ENCODE measurements at regions not wholly inside any gene's neighbourhood (a gene's known extent, or its start where the extent isn't known, plus 50 kb on each side); places are given as distances from the start of the nearest gene placed in this dataset.
"Not testable (repeated sequence)": the region's sequence is repeated elsewhere in the genome, so short reads cannot be mapped to it uniquely, and the experiment has no call there.

DNA sequence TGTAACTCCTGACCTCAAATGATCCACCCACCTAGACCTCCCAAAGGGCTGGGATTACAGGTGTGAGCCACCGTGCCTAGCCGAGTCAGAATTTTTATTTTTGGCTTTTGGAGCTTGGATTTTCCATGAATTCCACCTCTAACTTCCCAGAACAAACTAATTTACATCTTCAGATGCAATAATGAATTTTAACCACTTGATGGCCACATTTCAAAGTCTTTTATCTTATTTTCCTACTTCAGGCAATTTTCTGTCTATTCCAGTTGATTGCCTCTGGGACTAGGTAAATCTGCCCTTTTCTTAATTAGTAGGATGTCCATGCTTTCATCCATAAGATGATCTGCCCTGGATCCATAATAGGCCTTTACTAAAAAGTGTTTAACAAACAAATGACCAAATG, 156.4 kb upstream of the ANKFN1 start (continued):
- TF ChIP-seq, protein P1, sequence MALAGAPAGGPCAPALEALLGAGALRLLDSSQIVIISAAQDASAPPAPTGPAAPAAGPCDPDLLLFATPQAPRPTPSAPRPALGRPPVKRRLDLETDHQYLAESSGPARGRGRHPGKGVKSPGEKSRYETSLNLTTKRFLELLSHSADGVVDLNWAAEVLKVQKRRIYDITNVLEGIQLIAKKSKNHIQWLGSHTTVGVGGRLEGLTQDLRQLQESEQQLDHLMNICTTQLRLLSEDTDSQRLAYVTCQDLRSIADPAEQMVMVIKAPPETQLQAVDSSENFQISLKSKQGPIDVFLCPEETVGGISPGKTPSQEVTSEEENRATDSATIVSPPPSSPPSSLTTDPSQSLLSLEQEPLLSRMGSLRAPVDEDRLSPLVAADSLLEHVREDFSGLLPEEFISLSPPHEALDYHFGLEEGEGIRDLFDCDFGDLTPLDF (CRISPR knock-in tag; IDR thresholded peaks at IDR 0.05), result no peak
- TF ChIP-seq, protein P2, sequence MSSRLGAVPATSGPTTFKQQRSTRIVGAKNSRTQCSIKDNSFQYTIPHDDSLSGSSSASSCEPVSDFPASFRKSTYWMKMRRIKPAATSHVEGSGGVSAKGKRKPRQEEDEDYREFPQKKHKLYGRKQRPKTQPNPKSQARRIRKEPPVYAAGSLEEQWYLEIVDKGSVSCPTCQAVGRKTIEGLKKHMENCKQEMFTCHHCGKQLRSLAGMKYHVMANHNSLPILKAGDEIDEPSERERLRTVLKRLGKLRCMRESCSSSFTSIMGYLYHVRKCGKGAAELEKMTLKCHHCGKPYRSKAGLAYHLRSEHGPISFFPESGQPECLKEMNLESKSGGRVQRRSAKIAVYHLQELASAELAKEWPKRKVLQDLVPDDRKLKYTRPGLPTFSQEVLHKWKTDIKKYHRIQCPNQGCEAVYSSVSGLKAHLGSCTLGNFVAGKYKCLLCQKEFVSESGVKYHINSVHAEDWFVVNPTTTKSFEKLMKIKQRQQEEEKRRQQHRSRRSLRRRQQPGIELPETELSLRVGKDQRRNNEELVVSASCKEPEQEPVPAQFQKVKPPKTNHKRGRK (CRISPR knock-in tag; IDR thresholded peaks at IDR 0.05; ENCODE audit: borderline replicate concordance), result no peak
- TF ChIP-seq, protein P3, sequence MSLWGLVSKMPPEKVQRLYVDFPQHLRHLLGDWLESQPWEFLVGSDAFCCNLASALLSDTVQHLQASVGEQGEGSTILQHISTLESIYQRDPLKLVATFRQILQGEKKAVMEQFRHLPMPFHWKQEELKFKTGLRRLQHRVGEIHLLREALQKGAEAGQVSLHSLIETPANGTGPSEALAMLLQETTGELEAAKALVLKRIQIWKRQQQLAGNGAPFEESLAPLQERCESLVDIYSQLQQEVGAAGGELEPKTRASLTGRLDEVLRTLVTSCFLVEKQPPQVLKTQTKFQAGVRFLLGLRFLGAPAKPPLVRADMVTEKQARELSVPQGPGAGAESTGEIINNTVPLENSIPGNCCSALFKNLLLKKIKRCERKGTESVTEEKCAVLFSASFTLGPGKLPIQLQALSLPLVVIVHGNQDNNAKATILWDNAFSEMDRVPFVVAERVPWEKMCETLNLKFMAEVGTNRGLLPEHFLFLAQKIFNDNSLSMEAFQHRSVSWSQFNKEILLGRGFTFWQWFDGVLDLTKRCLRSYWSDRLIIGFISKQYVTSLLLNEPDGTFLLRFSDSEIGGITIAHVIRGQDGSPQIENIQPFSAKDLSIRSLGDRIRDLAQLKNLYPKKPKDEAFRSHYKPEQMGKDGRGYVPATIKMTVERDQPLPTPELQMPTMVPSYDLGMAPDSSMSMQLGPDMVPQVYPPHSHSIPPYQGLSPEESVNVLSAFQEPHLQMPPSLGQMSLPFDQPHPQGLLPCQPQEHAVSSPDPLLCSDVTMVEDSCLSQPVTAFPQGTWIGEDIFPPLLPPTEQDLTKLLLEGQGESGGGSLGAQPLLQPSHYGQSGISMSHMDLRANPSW (CRISPR knock-in tag; conservative IDR thresholded peaks at IDR 0.05; ENCODE audit: low read depth), result no peak
- no peak for TF ChIP-seq NR1H2 (CRISPR knock-in tag; IDR thresholded peaks at IDR 0.05)
- TF ChIP-seq ZBTB43 (CRISPR knock-in tag; IDR thresholded peaks at IDR 0.05), result no peak

DNA sequence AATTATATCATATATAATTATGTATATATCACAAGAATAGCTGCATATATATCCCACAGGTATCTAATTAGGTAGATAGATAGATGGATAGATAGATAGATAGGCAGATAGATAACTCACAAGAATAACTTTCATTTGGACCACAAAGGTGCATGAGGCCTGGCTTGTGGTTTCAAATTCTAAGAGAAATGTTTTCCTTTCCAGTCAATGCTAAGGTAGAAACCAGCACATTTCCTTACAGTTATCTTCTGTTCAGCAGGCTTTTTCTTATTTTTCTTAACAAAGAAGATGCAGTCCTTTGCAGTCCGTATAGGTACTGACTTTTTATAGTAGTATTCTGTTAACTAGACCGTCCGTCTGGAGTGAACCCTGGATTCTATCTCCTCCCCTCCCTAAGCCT, 152.9 kb upstream of the ANKFN1 start:
- no peak for TF ChIP-seq RORB (CRISPR knock-in tag; IDR thresholded peaks at IDR 0.05)
- TF ChIP-seq ZNF121 (CRISPR knock-in tag; IDR thresholded peaks at IDR 0.05), result no peak
- TF ChIP-seq ZNF219 (CRISPR knock-in tag; IDR thresholded peaks at IDR 0.05; ENCODE audit: borderline replicate concordance), result no peak
- TF ChIP-seq FOXP1 (CRISPR knock-in tag; IDR thresholded peaks at IDR 0.05; ENCODE audit: borderline replicate concordance), result no peak
- TF ChIP-seq CBFB (CRISPR knock-in tag; IDR thresholded peaks at IDR 0.05; ENCODE audit: low read depth), result no peak
- Mint-ChIP-seq H3K4me3 (no peak overlapping the region), H3K4me1 (no peaks in the 10 kb centered on the region), H3K27ac (no peak overlapping the region), H3K9me3 (peaks cover 41% of the 10 kb centered on the region), H3K27me3 (ENCODE audit: low read depth) (no peaks in the 10 kb centered on the region; the same call in 1 of the 2 replicates), H3K36me3 (peaks cover 22% of the 10 kb centered on the region)
- DNase-seq (ENCODE audit: low spot score) (no peak), ATAC-seq (no peak)
- ChIA-PET POLR2A (no interaction called here), CTCF (no interaction called here)

DNA sequence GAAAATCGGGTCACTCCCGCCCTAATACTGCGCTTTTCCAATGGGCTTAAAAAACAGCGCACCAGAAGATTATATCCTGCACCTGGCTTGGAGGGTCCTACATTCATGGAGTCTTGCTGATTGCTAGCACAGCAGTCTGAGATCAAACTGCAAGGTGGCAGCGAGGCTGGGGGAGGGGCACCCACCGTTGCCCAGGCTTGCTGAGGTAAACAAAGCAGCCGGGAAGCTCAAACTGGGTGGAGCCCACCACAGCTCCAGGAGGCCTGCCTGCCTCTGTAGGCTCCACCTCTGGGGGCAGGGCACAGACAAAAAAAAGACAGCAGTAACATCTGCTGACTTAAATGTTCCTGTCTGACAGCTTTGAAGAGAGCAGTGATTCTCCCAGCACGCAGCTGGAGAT, 150.6 kb upstream of the ANKFN1 start:
- peaks cover 39% of the 10 kb centered on the region for H3K9me3 Mint-ChIP-seq
- CTCF ChIA-PET; H3K27ac Mint-ChIP-seq; H3K27me3 Mint-ChIP-seq (ENCODE audit: low read depth); POLR2A ChIA-PET; H3K4me1 Mint-ChIP-seq; DNase-seq (ENCODE audit: low spot score); H3K4me3 Mint-ChIP-seq; ATAC-seq: not testable (repeated sequence)
- peaks cover 22% of the 10 kb centered on the region for H3K36me3 Mint-ChIP-seq

DNA sequence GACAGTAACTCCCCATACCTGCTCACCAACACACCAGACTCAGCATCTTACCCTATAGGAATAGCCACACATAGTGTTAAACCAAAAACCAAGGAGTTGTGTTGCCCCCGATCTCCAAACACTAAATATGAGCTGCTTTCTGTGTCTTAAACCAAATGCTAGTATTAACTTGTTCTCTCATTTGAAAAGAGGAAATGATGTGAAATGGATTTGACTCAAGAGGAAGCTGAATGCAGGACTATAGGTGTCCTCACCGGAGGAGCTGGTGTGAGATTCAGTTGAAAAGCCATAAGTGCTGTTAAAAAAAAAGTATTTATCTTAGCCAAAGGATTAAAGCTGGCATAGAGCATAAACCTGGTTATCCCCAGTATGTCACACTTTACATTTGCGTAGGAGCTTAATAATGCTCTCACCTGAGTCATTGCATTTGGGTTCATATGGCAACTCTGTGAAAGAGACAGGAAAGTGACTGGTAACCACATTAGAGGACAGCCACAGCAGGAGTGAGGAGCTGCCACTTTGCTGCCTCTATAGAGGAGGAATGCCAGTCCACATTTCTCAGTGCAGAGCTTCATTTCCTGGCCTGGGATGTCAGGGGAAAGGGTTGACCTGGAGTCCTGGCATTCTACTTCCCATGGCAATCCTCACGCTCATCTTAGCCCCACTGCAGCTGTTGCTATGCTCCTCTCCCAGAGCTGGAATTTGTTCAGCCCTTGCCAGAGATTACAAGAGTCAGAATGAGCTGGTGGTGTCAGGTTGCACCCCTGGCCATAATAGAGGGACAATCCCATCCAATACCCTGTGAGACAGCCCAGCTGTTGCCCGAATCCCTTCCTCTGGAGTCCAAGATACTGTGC, 143.3 kb upstream of the ANKFN1 start:
- ATAC-seq, result peak; percentile 81
- Mint-ChIP-seq H3K9me3 (peaks cover 13% of the 10 kb centered on the region), H3K27me3 (ENCODE audit: low read depth) (no peaks in the 10 kb centered on the region), H3K27ac (no peak overlapping the region), H3K36me3 (peaks cover 3% of the 10 kb centered on the region), H3K4me1 (peaks cover 10% of the 10 kb centered on the region), H3K4me3 (no peak overlapping the region)
- ChIA-PET POLR2A (no interaction called here), CTCF (interaction anchor here (0.7 to 1.1 kb wide), 2 partner anchors 36 to 310 kb away, joined by 3 read pairs; no protein-coding TSS in a partner anchor)
- DNase-seq (ENCODE audit: low spot score), result no peak
- no peak for TF ChIP-seq ARID4B (CRISPR knock-in tag; IDR thresholded peaks at IDR 0.05; ENCODE audit: borderline replicate concordance)
- TF ChIP-seq, protein P1 (CRISPR knock-in tag; IDR thresholded peaks at IDR 0.05), result no peak
- TF ChIP-seq SMAD3 (CRISPR knock-in tag; IDR thresholded peaks at IDR 0.05; ENCODE audit: borderline replicate concordance), result no peak
- no peak for TF ChIP-seq PRRX2 (CRISPR knock-in tag; IDR thresholded peaks at IDR 0.05)
- TF ChIP-seq NFYB (CRISPR knock-in tag; conservative IDR thresholded peaks at IDR 0.05; ENCODE audit: low read depth), result no peak
- TF ChIP-seq NR1H2 (CRISPR knock-in tag; IDR thresholded peaks at IDR 0.05), result no peak
- TF ChIP-seq, protein P4, sequence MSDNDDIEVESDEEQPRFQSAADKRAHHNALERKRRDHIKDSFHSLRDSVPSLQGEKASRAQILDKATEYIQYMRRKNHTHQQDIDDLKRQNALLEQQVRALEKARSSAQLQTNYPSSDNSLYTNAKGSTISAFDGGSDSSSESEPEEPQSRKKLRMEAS (CRISPR knock-in tag; IDR thresholded peaks at IDR 0.05), result no peak
- no peak for TF ChIP-seq MYBL2 (CRISPR knock-in tag; IDR thresholded peaks at IDR 0.05)
